CD4-positive, alpha-beta T cell treated with Interleukin-17A for 1 hour (primary cell): ENCODE measurements at regions not wholly inside any gene's neighbourhood (a gene's known extent, or its start where the extent isn't known, plus 50 kb on each side); places are given as distances from the start of the nearest gene placed in this dataset.

Experiments
- DNase-seq: peaks from one replicate; pipeline ENCODE4 v3.0.0-alpha.2; 2020

- no peak for DNase-seq
Observed at GRCh38 chrX:16222151-16222550, 54.9 kb downstream of the MAGEB17 start.

GRCh38 chrX:16223385-16223784 lies 56.1 kb downstream of the MAGEB17 start:
- DNase-seq: no peak

GRCh38 chrX:16239211-16239610 lies 71.9 kb downstream of the MAGEB17 start:
- DNase-seq: no peak

GRCh38 chrX:16240231-16240905 lies 73.1 kb downstream of the MAGEB17 start:
- DNase-seq: no peak

- DNase-seq: no peak
Observed at GRCh38 chrX:16240968-16241367, 73.7 kb downstream of the MAGEB17 start.

GRCh38 chrX:16250296-16250695 lies 83.0 kb downstream of the MAGEB17 start:
- DNase-seq: no peak

GRCh38 chrX:16251782-16252181 lies 84.5 kb downstream of the MAGEB17 start:
- no peak for DNase-seq

GRCh38 chrX:16258882-16259281 lies 91.6 kb downstream of the MAGEB17 start:
- DNase-seq: no peak

- no peak for DNase-seq
Observed at GRCh38 chrX:16267431-16267830, 100.2 kb downstream of the MAGEB17 start.

GRCh38 chrX:16268206-16268605 lies 100.9 kb downstream of the MAGEB17 start:
- DNase-seq: no peak

- DNase-seq: no peak
Observed at GRCh38 chrX:16278927-16279326, 111.6 kb downstream of the MAGEB17 start.

GRCh38 chrX:16282209-16282608 lies 114.9 kb downstream of the MAGEB17 start:
- DNase-seq: no peak

GRCh38 chrX:16284842-16285241 lies 117.6 kb downstream of the MAGEB17 start:
- DNase-seq: no peak

- DNase-seq: no peak
Observed at GRCh38 chrX:16290997-16291396, 123.7 kb downstream of the MAGEB17 start.

- no peak for DNase-seq
Observed at GRCh38 chrX:16300831-16301230, 133.6 kb downstream of the MAGEB17 start.

GRCh38 chrX:16304751-16305150 lies 137.5 kb downstream of the MAGEB17 start:
- no peak for DNase-seq

- DNase-seq: no peak
Observed at GRCh38 chrX:16305187-16305586, 137.9 kb downstream of the MAGEB17 start.

GRCh38 chrX:16307950-16308349 lies 140.7 kb downstream of the MAGEB17 start:
- DNase-seq: no peak

GRCh38 chrX:16308773-16309172 lies 141.5 kb downstream of the MAGEB17 start:
- DNase-seq: no peak

GRCh38 chrX:16310326-16310725 lies 143.0 kb downstream of the MAGEB17 start:
- DNase-seq: no peak

- DNase-seq: no peak
Observed at GRCh38 chrX:16311671-16312070, 144.4 kb downstream of the MAGEB17 start.

- no peak for DNase-seq
Observed at GRCh38 chrX:16312761-16313623, 145.7 kb downstream of the MAGEB17 start.

GRCh38 chrX:16316331-16316730 lies 149.1 kb downstream of the MAGEB17 start:
- no peak for DNase-seq

- no peak for DNase-seq
Observed at GRCh38 chrX:16319929-16320328, 152.6 kb downstream of the MAGEB17 start.
